Loucy (cell line): ENCODE measurements at regions not wholly inside any gene's neighbourhood (a gene's known extent, or its start where the extent isn't known, plus 50 kb on each side); places are given as distances from the start of the nearest gene placed in this dataset.

Source experiments
- H2AFZ ChIP-seq: fragments of 200-600 bp; sonication (generic); 2 replicates; pipeline ENCODE4 v1.6.0; 2016; ENCODE audit warnings: antibody characterized with exemption, mild to moderate bottlenecking, low read length, moderate library complexity
- H3F3A ChIP-seq: fragments of 200-600 bp; 2 replicates; pipeline ENCODE4 v1.6.0; 2016; ENCODE audit warnings: antibody characterized with exemption, low read depth, mild to moderate bottlenecking
- H3K27me3 ChIP-seq: fragments of 200-600 bp; sonication (generic); 2 replicates; pipeline ENCODE4 v1.6.1; 2014; ENCODE audit warnings: low read length, mild to moderate bottlenecking; ENCODE audit not compliant: insufficient read depth, poor library complexity, severe bottlenecking
- H3K36me3 ChIP-seq: fragments of 200-600 bp; sonication (generic); 2 replicates; pipeline ENCODE4 v1.6.1; 2016; ENCODE audit warnings: low read length; ENCODE audit not compliant: insufficient read depth
- H3K4me1 ChIP-seq: fragments of 200-600 bp; sonication (generic); 2 replicates; pipeline ENCODE4 v1.5.1; 2014; ENCODE audit warnings: low read length, mild to moderate bottlenecking; ENCODE audit not compliant: insufficient read depth, poor library complexity, severe bottlenecking
- H3K4me2 ChIP-seq: fragments of 200-600 bp; sonication (generic); 2 replicates; pipeline ENCODE4 v1.6.0; 2014; ENCODE audit warnings: antibody characterized with exemption, low read length, low read depth, mild to moderate bottlenecking; ENCODE audit not compliant: poor library complexity, severe bottlenecking
- H3K4me3 ChIP-seq: fragments of 200-600 bp; sonication (generic); 2 replicates; pipeline ENCODE4 v1.5.1; 2014; ENCODE audit warnings: low read length, mild to moderate bottlenecking, mixed read lengths; ENCODE audit not compliant: poor library complexity, severe bottlenecking
- H3K79me2 ChIP-seq: fragments of 200-600 bp; sonication (generic); 2 replicates; pipeline ENCODE4 v1.6.1; 2014; ENCODE audit warnings: low read length; ENCODE audit not compliant: insufficient read depth
- H3K9ac ChIP-seq: fragments of 200-600 bp; sonication (generic); 2 replicates; pipeline ENCODE4 v1.6.0; 2014; ENCODE audit warnings: mild to moderate bottlenecking, low read depth, low read length, moderate library complexity; ENCODE audit not compliant: poor library complexity, severe bottlenecking
- H3K9me2 ChIP-seq: fragments of 200-600 bp; sonication (generic); replicated peaks from 2 replicates; pipeline ENCODE4 v1.6.1; 2016; ENCODE audit warnings: low read depth, low read length, mixed read lengths
- H3K9me3 ChIP-seq: fragments of 200-600 bp; sonication (generic); 2 replicates; pipeline ENCODE4 v1.6.1; 2014; ENCODE audit warnings: mild to moderate bottlenecking, antibody characterized with exemption, low read length, low read depth; ENCODE audit not compliant: insufficient read depth
- H4K20me1 ChIP-seq: fragments of 200-600 bp; sonication (generic); 2 replicates; pipeline ENCODE4 v1.6.0; 2014; ENCODE audit warnings: antibody characterized with exemption, low read length, mild to moderate bottlenecking; ENCODE audit not compliant: insufficient read depth, poor library complexity, severe bottlenecking
- EZH2phosphoT487 ChIP-seq: fragments of 200-600 bp; IDR thresholded peaks from 2 replicates; pipeline ENCODE4 v1.6.1; 2018; ENCODE audit warnings: antibody characterized with exemption, mild to moderate bottlenecking, moderate library complexity, borderline replicate concordance
- TF ChIP-seq, protein P1 (sequence below): fragments of 200-600 bp; sonication (generic); conservative IDR thresholded peaks from 2 replicates; pipeline ENCODE4 v1.5.1; 2014; ENCODE audit warnings: mild to moderate bottlenecking, antibody characterized with exemption, low read length

- H3K9me2 ChIP-seq = no peaks in the 10 kb centered on the region
- TF ChIP-seq, protein P1, sequence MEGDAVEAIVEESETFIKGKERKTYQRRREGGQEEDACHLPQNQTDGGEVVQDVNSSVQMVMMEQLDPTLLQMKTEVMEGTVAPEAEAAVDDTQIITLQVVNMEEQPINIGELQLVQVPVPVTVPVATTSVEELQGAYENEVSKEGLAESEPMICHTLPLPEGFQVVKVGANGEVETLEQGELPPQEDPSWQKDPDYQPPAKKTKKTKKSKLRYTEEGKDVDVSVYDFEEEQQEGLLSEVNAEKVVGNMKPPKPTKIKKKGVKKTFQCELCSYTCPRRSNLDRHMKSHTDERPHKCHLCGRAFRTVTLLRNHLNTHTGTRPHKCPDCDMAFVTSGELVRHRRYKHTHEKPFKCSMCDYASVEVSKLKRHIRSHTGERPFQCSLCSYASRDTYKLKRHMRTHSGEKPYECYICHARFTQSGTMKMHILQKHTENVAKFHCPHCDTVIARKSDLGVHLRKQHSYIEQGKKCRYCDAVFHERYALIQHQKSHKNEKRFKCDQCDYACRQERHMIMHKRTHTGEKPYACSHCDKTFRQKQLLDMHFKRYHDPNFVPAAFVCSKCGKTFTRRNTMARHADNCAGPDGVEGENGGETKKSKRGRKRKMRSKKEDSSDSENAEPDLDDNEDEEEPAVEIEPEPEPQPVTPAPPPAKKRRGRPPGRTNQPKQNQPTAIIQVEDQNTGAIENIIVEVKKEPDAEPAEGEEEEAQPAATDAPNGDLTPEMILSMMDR = no peak
- TF ChIP-seq EZH2phosphoT487 = no peak
- no peaks in the 10 kb centered on the region for H3K79me2 ChIP-seq
Observed at GRCh38 chr13:44697058-44697457, 120.9 kb upstream of the TSC22D1 start.

DNA sequence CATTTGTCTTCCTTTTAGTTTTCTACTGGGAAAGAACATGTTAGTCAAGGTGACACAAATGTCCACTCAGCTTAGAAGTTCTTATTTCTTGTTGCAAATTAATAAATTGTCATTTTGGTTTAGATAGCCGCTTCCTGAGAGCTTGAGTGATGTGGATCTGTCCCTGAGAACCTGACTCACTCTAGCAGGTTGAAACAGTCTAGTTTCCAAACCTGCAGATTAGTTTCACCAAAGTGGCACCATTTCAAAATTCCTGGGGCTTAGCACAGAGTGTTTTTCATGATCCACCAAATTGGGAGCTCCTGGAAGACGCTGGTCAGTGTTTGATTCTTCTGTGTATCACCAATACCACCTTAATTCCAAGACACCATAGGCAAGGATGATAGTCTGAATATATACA is 119.4 kb upstream of the TSC22D1 start:
- Histone ChIP-seq H3K79me2 (no peaks in the 10 kb centered on the region), H3K9me2 (no peaks in the 10 kb centered on the region), H3K9ac (no peak overlapping the region), H3K9me3 (no peaks in the 10 kb centered on the region), H2AFZ (no peak overlapping the region), H4K20me1 (no peaks in the 10 kb centered on the region), H3K4me2 (no peak overlapping the region), H3K4me1 (no peaks in the 10 kb centered on the region), H3K27me3 (no peaks in the 10 kb centered on the region), H3F3A (no peaks in the 10 kb centered on the region; the same call in 1 of the 2 replicates), H3K4me3 (no peak overlapping the region), H3K36me3 (no peaks in the 10 kb centered on the region)
- TF ChIP-seq, protein P1 = no peak
- no peak for TF ChIP-seq EZH2phosphoT487

More at GRCh38 chr13:44697058-44697457, 120.9 kb upstream of the TSC22D1 start:
- Histone ChIP-seq H4K20me1 (no peaks in the 10 kb centered on the region), H3K9ac (no peak overlapping the region), H3K36me3 (no peaks in the 10 kb centered on the region), H3F3A (no peaks in the 10 kb centered on the region; the same call in 1 of the 2 replicates), H3K9me3 (no peaks in the 10 kb centered on the region), H3K4me3 (no peak overlapping the region), H3K4me1 (no peaks in the 10 kb centered on the region), H3K27me3 (no peaks in the 10 kb centered on the region), H2AFZ (no peak overlapping the region), H3K4me2 (no peak overlapping the region)

GRCh38 chr13:44694842-44695241 is 118.7 kb upstream of the TSC22D1 start:
- Histone ChIP-seq H3K9me3 (no peaks in the 10 kb centered on the region), H3K4me2 (no peak overlapping the region), H3K36me3 (no peaks in the 10 kb centered on the region), H3K79me2 (no peaks in the 10 kb centered on the region), H3K4me1 (no peaks in the 10 kb centered on the region), H3K4me3 (no peak overlapping the region), H3K27me3 (no peaks in the 10 kb centered on the region), H2AFZ (no peak overlapping the region), H3F3A (no peaks in the 10 kb centered on the region; the same call in 1 of the 2 replicates), H3K9me2 (no peaks in the 10 kb centered on the region), H4K20me1 (no peaks in the 10 kb centered on the region), H3K9ac (no peak overlapping the region)
- TF ChIP-seq EZH2phosphoT487 = no peak
- TF ChIP-seq, protein P1 = no peak
